ENCODE measurements at regions not wholly inside any gene's neighbourhood (a gene's known extent, or its start where the extent isn't known, plus 50 kb on each side); places are given as distances from the start of the nearest gene placed in this dataset.

GRCh38 chr2:4188561-4188960, 485.2 kb downstream of the DCDC2C start:
- Mint-ChIP-seq H3K27ac (no peak overlapping the region), H3K36me3 (ENCODE audit: low read depth) (no peaks in the 10 kb centered on the region), H3K27me3 (no peaks in the 10 kb centered on the region), H3K4me3 (no peak overlapping the region), H3K4me1 (no peaks in the 10 kb centered on the region), H3K9me3 (peaks cover 14% of the 10 kb centered on the region)
- ChIA-PET CTCF (no interaction called here), POLR2A (no interaction called here)
- intact Hi-C loops (cut with micrococcal nuclease) = no loop called here
- no peak for TF ChIP-seq CTCF (IDR thresholded peaks at IDR 0.05)
- ATAC-seq (ENCODE audit: low read depth) (no peak), DNase-seq (no peak)

GRCh38 chr2:4190548-4190947, 487.2 kb downstream of the DCDC2C start:
- ATAC-seq (ENCODE audit: low read depth) (no peak), DNase-seq (no peak)
- no peak overlapping the region for H3K27ac Mint-ChIP-seq
- CTCF ChIA-PET = no interaction called here
- intact Hi-C loops (cut with micrococcal nuclease) = no loop called here
- no peaks in the 10 kb centered on the region for H3K36me3 Mint-ChIP-seq (ENCODE audit: low read depth)
- no peaks in the 10 kb centered on the region for H3K4me1 Mint-ChIP-seq
- H3K4me3 Mint-ChIP-seq = no peak overlapping the region
- POLR2A ChIA-PET = no interaction called here
- peaks cover 12% of the 10 kb centered on the region for H3K9me3 Mint-ChIP-seq
- TF ChIP-seq CTCF (IDR thresholded peaks at IDR 0.05) = no peak
- no peaks in the 10 kb centered on the region for H3K27me3 Mint-ChIP-seq

- ATAC-seq (ENCODE audit: low read depth) = no peak
- intact Hi-C loops (cut with micrococcal nuclease) = no loop called here
- H3K4me3 Mint-ChIP-seq = no peak overlapping the region
- DNase-seq = no peak
- ChIA-PET POLR2A (no interaction called here), CTCF (no interaction called here)
- H3K9me3 Mint-ChIP-seq = peaks cover 15% of the 10 kb centered on the region
- no peaks in the 10 kb centered on the region for H3K27me3 Mint-ChIP-seq
- no peaks in the 10 kb centered on the region for H3K36me3 Mint-ChIP-seq (ENCODE audit: low read depth)
- no peak for TF ChIP-seq CTCF (IDR thresholded peaks at IDR 0.05)
- no peak overlapping the region for H3K27ac Mint-ChIP-seq
- H3K4me1 Mint-ChIP-seq = no peaks in the 10 kb centered on the region
These were observed 488.7 kb downstream of the DCDC2C start for GRCh38 chr2:4192119-4192518.

GRCh38 chr2:4214444-4215205, 511.2 kb downstream of the DCDC2C start:
- DNase-seq (no peak), ATAC-seq (ENCODE audit: low read depth) (no peak)
- POLR2A ChIA-PET = no interaction called here
- no peak for TF ChIP-seq CTCF (IDR thresholded peaks at IDR 0.05)
- intact Hi-C loops (cut with micrococcal nuclease) = no loop called here
- CTCF ChIA-PET = no interaction called here
- no peak overlapping the region for H3K4me3 Mint-ChIP-seq
- H3K27ac Mint-ChIP-seq = no peak overlapping the region
- peaks cover 5% of the 10 kb centered on the region for H3K9me3 Mint-ChIP-seq
- H3K4me1 Mint-ChIP-seq = no peaks in the 10 kb centered on the region
- no peaks in the 10 kb centered on the region for H3K36me3 Mint-ChIP-seq (ENCODE audit: low read depth)
- H3K27me3 Mint-ChIP-seq = no peaks in the 10 kb centered on the region

GRCh38 chr2:4217737-4218136, 514.4 kb downstream of the DCDC2C start:
- DNase-seq = no peak
- Mint-ChIP-seq H3K9me3 (peaks cover 2% of the 10 kb centered on the region), H3K4me1 (no peaks in the 10 kb centered on the region), H3K36me3 (ENCODE audit: low read depth) (no peaks in the 10 kb centered on the region), H3K27ac (no peak overlapping the region), H3K27me3 (no peaks in the 10 kb centered on the region), H3K4me3 (no peak overlapping the region)
- ATAC-seq (ENCODE audit: low read depth) = no peak
- intact Hi-C loops (cut with micrococcal nuclease) = no loop called here
- ChIA-PET CTCF (no interaction called here), POLR2A (no interaction called here)
- no peak for TF ChIP-seq CTCF (IDR thresholded peaks at IDR 0.05)

All from activated B cell treated with CpG ODN at 0.5 μM for 24 hours (primary cell).